ENCODE measurements at regions not wholly inside any gene's neighbourhood (a gene's known extent, or its start where the extent isn't known, plus 50 kb on each side); places are given as distances from the start of the nearest gene placed in this dataset.

- TF ChIP-seq CTCF (IDR thresholded peaks at IDR 0.05) (no peak), ZFX (IDR thresholded peaks at IDR 0.05; ENCODE audit: borderline replicate concordance) (no peak)
Measured at GRCh38 chr5:113794981-113795380, 281.5 kb downstream of the YTHDC2 start.
